Stimulated activated CD4-positive, alpha-beta T cell treated with anti-CD3 and anti-CD28 coated beads, Interleukin-4, amount 100 ng/mL, for 24 hours (primary cell): ENCODE measurements at regions not wholly inside any gene's neighbourhood (a gene's known extent, or its start where the extent isn't known, plus 50 kb on each side); places are given as distances from the start of the nearest gene placed in this dataset.

Source experiments
- DNase-seq: peaks from one replicate; pipeline ENCODE4 v3.0.0-alpha.2; 2020

DNA sequence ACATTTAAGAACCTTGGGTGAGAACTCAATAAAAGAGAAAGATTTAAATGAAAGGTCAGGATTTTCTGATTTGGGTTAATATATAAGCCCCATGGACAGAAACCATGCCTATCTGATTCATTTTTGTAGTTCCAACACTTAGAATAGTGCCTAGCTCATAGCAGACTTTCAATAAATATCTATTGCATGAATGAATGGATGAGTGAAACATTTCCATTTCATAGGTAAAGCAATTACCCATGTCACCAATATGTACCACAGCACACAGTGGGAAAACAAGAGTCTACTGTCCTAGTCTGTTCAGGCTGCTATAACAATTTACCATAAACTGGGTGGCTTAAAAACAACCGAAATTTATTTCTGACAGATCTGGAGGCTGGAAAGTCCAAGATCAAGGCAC lies 63.9 kb upstream of the PTPN13 start:
- no peak for DNase-seq

DNA sequence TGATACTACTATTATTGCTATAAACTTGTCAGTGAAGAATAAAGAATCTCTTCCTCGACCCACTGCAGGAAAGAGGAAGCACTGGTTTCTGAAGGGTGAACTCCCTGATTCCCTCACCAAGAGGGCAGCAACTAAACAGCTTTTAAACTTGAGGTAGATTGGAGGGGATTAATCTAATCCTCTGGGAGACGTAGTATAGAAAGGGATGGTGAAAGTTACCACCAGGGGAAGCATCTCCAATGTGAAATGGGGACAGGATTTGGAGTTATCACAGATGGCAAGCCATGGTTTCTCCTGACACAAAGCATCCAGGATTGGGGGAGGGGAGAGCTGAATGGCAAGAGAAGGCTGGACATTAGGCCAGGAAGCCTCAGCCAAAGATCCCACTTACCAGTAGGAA lies 62.7 kb upstream of the PTPN13 start:
- no peak for DNase-seq

DNA sequence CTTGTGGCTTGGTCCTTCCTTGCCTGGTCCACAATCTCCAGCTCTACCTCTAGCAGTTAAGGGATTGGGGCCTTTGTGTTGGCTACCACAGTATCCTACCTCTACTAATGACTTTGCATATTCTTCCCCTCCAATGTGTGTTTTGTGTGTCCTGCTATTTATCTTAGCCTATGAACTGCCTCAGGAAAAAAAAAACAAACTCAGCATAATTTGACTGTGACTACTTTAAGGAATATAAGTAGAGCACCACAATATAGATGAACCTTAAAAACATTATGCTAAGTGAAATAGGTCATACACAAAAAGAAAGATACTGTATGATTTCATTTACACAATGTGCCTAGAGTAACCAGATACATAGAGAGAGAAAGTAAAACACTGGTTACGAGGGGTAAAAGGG lies 61.3 kb upstream of the PTPN13 start:
- DNase-seq = no peak

DNA sequence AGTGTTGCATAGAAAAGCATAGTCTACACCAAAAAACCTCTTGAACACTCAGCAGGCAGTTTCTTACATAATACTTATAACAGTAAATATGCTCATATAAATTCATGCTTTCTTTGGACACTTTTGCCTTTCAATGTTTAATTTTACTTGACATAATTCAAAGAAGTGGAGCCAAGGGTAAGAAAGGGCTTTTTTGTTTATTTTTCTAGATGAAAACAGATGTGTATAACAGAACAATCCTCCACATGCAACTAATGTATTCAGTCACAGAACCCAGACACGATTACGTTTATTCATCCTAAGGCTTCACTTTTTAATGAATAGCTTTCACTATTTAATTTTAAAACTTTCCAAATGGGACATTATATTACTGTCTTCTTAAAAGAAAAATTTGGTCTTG lies 58.0 kb upstream of the PTPN13 start:
- no peak for DNase-seq

DNA sequence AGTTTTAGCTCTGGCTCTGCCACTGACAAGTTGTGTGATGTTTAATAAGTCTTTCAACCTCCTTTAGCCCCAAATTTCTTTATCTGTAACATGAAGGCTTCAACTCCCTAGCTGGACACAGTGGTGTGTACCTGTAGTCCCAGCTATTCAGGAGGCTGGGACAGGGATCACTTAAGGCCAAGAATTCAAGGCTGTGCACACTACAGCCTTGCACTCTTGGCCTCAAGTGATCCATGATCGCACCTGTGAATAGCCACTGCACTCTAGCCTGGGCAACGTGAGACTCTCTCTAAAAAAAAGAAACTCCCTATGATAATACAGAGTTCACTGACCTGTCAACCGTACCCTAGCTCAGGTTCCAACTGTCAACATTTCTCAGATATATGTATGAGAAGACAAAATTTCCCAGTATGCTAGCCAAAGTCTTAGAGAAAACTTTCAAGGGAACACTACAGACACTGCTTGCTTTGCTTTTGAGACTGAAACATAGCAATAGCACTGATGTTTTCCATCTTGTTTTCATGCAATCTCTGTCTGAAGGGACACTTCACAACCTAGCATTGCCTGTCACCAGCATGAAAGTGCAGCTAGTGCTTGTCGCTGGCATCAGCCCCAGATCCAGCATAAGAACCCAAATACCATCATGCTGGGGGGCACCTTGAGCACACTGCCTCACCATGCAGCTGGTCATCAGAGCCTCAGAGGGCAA lies 51.6 kb upstream of the PTPN13 start:
- no peak for DNase-seq

DNA sequence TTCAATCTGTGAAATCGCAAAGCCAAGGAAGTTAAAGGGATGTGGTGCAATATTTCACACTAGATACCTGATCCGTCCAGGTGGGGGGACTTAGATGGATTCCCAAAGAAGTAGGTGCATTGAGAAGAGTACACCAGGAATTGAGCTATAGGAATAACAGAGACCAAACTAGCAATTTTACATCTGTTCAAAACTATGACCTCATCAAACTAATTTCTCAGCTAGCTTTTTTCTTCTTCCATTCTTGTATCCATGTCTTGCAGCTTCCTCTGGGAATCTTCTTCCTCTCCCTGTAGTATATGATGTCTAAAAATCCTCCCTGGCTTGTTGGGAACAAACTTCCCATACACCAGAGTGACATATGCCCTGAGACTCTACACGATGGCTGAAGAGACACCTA lies 51.0 kb upstream of the PTPN13 start:
- no peak for DNase-seq

DNA sequence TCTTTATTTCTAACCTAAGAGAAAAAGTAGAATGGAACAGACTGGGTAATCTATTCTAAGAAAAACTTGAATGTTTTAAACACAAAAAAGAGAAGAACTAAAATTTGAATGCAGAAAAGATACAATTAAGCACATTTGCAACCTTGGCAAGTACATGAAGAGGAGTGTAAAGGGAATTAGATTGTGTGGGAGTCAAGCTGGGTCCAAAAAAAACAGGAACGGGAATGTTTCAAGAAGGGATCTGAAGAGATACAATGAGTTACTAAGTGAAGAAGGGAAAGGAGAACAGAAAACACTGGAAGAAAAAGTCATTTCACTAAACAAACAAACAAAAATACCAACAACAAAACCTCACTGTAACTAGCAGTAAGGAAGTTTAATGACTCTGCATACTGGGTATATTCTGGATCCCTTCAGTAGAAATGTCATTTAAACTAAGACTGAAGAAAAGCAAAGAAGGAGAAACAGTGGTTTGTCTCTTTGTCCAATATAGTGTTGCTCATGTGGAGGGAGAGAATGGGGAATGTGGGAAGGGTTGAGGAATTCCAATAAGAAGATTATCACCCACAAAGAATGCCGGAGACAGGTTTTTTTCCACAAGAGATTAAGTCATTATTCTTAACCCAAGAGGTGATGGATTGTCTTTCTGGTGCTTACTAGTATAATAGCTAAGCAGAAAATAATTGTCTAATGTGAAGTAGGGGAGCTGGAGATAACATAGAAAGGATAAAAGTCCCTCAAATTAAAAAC lies 50.4 kb upstream of the PTPN13 start:
- no peak for DNase-seq

DNA sequence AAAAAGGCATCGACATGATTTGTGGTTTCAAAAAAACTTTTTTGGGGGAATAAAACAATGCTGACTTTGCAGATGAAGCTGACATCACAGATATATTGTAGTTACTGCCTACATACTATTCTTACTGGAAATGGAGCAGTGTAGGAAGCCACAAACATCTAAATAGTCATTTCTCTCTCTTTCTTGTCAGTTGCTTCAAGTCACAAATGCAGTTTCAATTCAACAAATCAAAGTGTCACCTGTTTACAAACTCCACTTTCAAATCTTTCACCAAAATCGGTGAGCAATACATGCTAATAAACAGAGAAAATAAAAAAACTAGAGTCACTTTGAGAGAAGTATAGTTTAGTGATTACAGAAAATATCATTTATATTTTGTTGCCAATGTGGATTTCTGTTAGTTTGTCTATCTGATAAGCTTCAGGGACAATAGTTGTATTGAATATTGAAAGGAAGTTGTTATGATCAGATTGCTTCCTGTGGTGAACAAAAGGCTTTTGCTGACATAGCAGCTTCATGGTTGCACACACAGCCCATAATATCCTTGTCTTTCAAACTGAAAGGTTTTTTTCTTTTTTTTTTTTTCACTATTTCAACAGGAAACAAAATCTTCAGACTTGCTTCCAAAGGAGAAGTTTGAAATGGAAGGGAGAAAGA lies 49.7 kb upstream of the PTPN13 start:
- no peak for DNase-seq
